ENCODE measurements at regions not wholly inside any gene's neighbourhood (a gene's known extent, or its start where the extent isn't known, plus 50 kb on each side); places are given as distances from the start of the nearest gene placed in this dataset.

GRCh38 chr10:29096303-29096824 is 192.5 kb upstream of the LYZL1 start:
- TF ChIP-seq CTCF (IDR thresholded peaks at IDR 0.05; ENCODE audit: low read length): no peak
- no peak for TF ChIP-seq EZH2 (optimal IDR thresholded peaks at IDR 0.05; ENCODE audit: low read depth, low read length)
- TF ChIP-seq EZH2phosphoT487 (IDR thresholded peaks at IDR 0.05; ENCODE audit: low read length): no peak
